Cardiac muscle cell (in vitro differentiated cells and primary cell): ENCODE measurements at regions not wholly inside any gene's neighbourhood (a gene's known extent, or its start where the extent isn't known, plus 50 kb on each side); places are given as distances from the start of the nearest gene placed in this dataset.

ENCODE experiments used
- DNase-seq, 2 donors: peaks; one replicate each; pipeline versions ENCODE4 v3.0.0 to v3.0.0-alpha.2; 2010 to 2017; ENCODE audit warnings: low read depth in 1 of 2, low spot score in 1 of 2
- H3K27ac ChIP-seq: fragments of 200-600 bp; sonication (generic); 2 replicates; pipeline ENCODE4 v1.5.1; 2016
- H3K27me3 ChIP-seq: fragments of 200-600 bp; sonication (generic); 2 replicates; pipeline ENCODE4 v1.6.0; 2016; ENCODE audit warnings: control low read depth
- H3K36me3 ChIP-seq: fragments of 200-600 bp; sonication (generic); 2 replicates; pipeline ENCODE4 v1.5.1; 2016; ENCODE audit warnings: control low read depth
- H3K4me1 ChIP-seq: fragments of 200-600 bp; sonication (generic); 2 replicates; pipeline ENCODE4 v1.8.1; 2017; ENCODE audit warnings: low read depth, mild to moderate bottlenecking, mixed run types
- H3K4me3 ChIP-seq: fragments of 200-600 bp; sonication (generic); 2 replicates; pipeline ENCODE4 v1.5.1; 2016; ENCODE audit warnings: mild to moderate bottlenecking
- H3K9me3 ChIP-seq: fragments of 200-600 bp; sonication (generic); 2 replicates; pipeline ENCODE4 v1.5.1; 2017; ENCODE audit warnings: low read depth, mild to moderate bottlenecking, control low read depth
- TF ChIP-seq, protein P1 (sequence below): IDR thresholded peaks from 2 replicates; pipeline ENCODE4 v1.5.1; 2012; ENCODE audit warnings: low read depth, mild to moderate bottlenecking, low read length

DNA sequence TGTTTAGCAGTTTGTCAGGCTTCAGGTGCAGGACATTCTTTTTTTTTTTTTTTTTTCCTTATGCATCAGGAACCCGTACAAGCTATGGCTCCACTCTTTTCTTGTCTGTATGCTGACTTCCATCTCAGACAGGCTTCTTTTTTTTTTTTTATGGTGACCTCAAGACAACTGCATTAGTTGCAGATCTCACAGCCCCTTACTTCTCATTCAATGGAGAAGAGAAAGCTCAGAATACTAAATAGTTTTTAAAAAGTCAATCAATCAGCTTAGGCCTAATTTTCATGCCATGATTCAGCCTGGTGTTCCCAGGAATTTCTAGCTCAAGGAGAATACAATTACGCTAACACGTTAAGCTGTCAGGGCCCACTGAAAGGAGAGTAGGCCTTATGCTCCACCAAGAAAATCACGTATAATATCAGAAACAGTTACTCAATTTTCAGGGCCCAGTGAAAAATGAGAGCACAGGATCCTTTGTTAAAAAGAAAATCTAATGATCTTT is 1596.0 kb upstream of the MIR17HG start:
- Histone ChIP-seq H3K4me3 (no peak overlapping the region), H3K36me3 (no peaks in the 10 kb centered on the region), H3K27ac (no peak overlapping the region), H3K4me1 (peaks cover 5% of the 10 kb centered on the region), H3K27me3 (no peaks in the 10 kb centered on the region), H3K9me3 (no peaks in the 10 kb centered on the region)
- no peak for DNase-seq
- TF ChIP-seq, protein P1, sequence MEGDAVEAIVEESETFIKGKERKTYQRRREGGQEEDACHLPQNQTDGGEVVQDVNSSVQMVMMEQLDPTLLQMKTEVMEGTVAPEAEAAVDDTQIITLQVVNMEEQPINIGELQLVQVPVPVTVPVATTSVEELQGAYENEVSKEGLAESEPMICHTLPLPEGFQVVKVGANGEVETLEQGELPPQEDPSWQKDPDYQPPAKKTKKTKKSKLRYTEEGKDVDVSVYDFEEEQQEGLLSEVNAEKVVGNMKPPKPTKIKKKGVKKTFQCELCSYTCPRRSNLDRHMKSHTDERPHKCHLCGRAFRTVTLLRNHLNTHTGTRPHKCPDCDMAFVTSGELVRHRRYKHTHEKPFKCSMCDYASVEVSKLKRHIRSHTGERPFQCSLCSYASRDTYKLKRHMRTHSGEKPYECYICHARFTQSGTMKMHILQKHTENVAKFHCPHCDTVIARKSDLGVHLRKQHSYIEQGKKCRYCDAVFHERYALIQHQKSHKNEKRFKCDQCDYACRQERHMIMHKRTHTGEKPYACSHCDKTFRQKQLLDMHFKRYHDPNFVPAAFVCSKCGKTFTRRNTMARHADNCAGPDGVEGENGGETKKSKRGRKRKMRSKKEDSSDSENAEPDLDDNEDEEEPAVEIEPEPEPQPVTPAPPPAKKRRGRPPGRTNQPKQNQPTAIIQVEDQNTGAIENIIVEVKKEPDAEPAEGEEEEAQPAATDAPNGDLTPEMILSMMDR = no peak

DNA sequence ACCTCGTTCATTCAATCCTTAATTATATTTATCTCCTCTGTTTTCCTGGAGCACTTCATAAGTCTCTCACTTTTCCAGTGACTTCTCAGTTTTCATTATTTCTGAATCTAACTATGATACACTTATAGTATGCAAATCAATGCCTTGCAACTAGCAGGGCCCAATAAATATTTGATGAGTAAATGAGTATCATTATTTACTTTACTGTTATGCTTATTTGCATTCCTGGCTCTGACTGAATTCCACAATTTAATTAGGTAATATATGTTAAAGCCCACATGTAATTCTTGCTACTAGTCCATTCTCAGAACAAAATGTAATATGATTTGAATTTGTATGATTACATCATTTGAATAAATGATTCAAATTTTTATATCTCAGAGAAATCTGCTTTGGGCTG is 1595.1 kb upstream of the MIR17HG start:
- no peak for DNase-seq
- H3K9me3 ChIP-seq = no peaks in the 10 kb centered on the region
- H3K4me1 ChIP-seq = no peaks in the 10 kb centered on the region
- H3K4me3 ChIP-seq = no peak overlapping the region
- no peaks in the 10 kb centered on the region for H3K36me3 ChIP-seq
- TF ChIP-seq, protein P1 = no peak
- H3K27me3 ChIP-seq = no peaks in the 10 kb centered on the region
- no peak overlapping the region for H3K27ac ChIP-seq

DNA sequence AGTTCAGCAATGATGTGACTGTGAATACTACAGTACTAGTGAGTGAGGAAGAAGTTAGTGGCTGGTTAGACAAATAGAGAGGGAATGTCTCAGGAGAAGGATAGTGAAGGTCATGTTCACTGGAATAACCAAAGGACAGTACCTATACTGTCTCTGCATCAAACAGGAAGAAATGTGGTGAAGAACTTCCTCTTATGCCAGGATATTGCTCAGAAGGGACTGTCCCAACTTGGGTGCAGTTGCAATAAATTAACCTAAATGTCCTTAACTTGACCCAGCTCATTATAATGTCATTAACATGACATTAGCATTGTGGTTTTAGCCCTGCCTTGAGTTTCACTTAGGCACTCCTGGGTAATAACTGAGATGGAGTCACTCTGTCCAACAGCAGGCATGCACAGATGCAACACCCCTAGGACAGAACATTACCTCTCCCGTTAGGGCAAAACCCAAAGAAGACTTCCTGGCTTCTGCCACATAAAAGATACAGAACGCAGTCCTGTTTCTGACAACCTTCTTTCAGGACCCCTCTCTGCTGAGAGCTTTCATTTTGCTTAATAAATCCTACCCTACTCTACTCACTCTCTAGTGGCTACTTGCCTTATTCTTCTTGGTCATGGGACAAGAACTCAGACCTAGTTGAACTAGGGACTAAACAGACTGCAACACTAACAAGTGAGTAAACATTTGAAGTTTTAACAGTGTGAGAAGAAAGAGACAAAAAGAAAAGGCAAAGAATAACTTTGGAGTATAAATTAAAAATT is 1591.6 kb upstream of the MIR17HG start:
- DNase-seq = no peak
- no peak overlapping the region for H3K27ac ChIP-seq
- no peaks in the 10 kb centered on the region for H3K9me3 ChIP-seq
- H3K4me1 ChIP-seq = no peaks in the 10 kb centered on the region
- no peak overlapping the region for H3K4me3 ChIP-seq
- TF ChIP-seq, protein P1 = no peak
- no peaks in the 10 kb centered on the region for H3K27me3 ChIP-seq
- H3K36me3 ChIP-seq = no peaks in the 10 kb centered on the region

DNA sequence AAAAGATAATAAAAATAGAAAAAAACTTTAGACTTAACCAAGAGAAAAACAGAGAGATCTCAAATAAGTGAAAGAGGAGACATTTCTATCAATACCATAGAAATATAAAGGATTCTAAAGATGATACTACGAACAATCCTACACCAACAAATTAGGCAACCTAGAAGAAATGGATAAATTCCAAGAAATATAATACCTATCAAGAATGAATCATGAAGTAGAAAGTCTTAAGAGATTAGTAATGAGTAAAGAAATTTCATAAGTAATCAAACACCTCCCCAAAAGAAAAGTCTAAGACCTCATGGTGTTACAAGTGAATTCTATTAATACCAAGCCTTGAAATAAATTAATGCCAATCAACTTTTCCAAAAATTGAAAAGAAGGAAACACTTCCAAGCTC is 1584.5 kb upstream of the MIR17HG start:
- Histone ChIP-seq H3K9me3 (no peaks in the 10 kb centered on the region), H3K27ac (no peak overlapping the region), H3K4me1 (peaks cover 4% of the 10 kb centered on the region), H3K27me3 (no peaks in the 10 kb centered on the region), H3K36me3 (no peaks in the 10 kb centered on the region), H3K4me3 (no peak overlapping the region)
- TF ChIP-seq, protein P1 = no peak
- no peak for DNase-seq

DNA sequence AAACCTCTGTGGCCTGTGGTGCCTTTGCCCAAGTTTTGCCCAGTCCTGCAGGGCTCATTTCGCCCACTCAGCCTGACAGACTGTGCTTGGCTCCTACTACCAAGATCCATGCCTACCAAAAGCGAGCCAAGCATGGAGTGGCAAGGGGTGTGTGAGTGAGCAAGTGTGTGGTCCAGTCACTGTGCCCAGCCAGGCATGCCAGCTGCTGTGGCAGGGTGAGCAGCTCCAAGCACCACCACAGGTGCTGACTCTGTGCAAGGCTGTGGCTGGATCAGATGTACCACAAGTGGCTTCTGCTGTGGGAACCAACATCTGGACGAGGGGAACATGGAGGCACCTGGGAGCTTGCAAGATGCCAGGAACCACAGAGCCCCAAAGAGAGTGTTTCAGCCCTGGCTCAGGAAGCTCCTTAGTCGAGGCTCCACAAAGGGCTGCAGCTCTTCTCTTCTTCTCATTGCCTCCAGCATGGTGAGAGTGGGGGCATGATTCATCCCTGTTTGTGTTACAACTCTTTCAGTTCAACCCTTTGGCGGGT is 1564.2 kb upstream of the MIR17HG start:
- Histone ChIP-seq H3K27me3 (no peaks in the 10 kb centered on the region), H3K4me1 (no peaks in the 10 kb centered on the region), H3K27ac (no peak overlapping the region), H3K4me3 (no peak overlapping the region), H3K9me3 (no peaks in the 10 kb centered on the region), H3K36me3 (no peaks in the 10 kb centered on the region)
- TF ChIP-seq, protein P1 = no peak
- no peak for DNase-seq
